ENCODE measurements at regions not wholly inside any gene's neighbourhood (a gene's known extent, or its start where the extent isn't known, plus 50 kb on each side); places are given as distances from the start of the nearest gene placed in this dataset.

GRCh38 chr7:46940178-46940577 lies 641.7 kb downstream of the TNS3 start:
- Histone ChIP-seq H3K56ac (replicated peaks; ENCODE audit: insufficient read length, low read depth, low read length) (no peak overlapping the region), H3K4me2 (ENCODE audit: insufficient read depth in 1 of 2, low read depth in 2 of 2, low read length in 2 of 2) (no peak overlapping the region), H3K79me2 (ENCODE audit: control insufficient read depth in 1 of 2, insufficient read depth in 2 of 2, low read length in 2 of 2) (no peaks in the 10 kb centered on the region), H3K27me3 (replicated peaks in 1 of 4; ENCODE audit: control insufficient read depth in 3 of 4, extremely low read depth in 1 of 4, insufficient read depth in 3 of 4, low read length in 3 of 4) (no peaks in the 10 kb centered on the region), H3K18ac (ENCODE audit: extremely low read depth, low read length) (no peak overlapping the region), H3K23me2 (ENCODE audit: low read depth, low read length) (no peaks in the 10 kb centered on the region; the same call in 1 of the 2 replicates), H3K9me3 (ENCODE audit: insufficient read depth in 2 of 2, low read depth in 1 of 2, low read length in 1 of 2) (no peaks in the 10 kb centered on the region), H3K79me1 (ENCODE audit: low read depth, low read length) (no peaks in the 10 kb centered on the region), H2AFZ (ENCODE audit: low read length) (no peak overlapping the region), H3K14ac (ENCODE audit: insufficient read length) (no peak overlapping the region), H4K8ac (ENCODE audit: extremely low read depth, insufficient read depth, low read length) (no peak overlapping the region), H2AK5ac (ENCODE audit: low read depth, low read length) (no peak overlapping the region), H3K23ac (ENCODE audit: insufficient read length) (no peak overlapping the region), H2BK20ac (ENCODE audit: low read length) (no peak overlapping the region), H3K4me1 (replicated peaks in 1 of 4; ENCODE audit: control insufficient read depth in 3 of 4, insufficient read depth in 4 of 4, low read length in 3 of 4) (no peaks in the 10 kb centered on the region), H3K4ac (replicated peaks; ENCODE audit: insufficient read length, low read depth, low read length) (no peak overlapping the region), H2BK15ac (ENCODE audit: low read length) (no peak overlapping the region), H2BK12ac (ENCODE audit: low read depth, low read length) (no peak overlapping the region), H4K5ac (ENCODE audit: insufficient read length, low read depth, low read length) (no peak overlapping the region), H2BK120ac (replicated peaks; ENCODE audit: low read depth, low read length) (no peak overlapping the region), H4K20me1 (replicated peaks in 1 of 2; ENCODE audit: control insufficient read depth in 1 of 2, insufficient read depth in 2 of 2, low read length in 2 of 2) (no peaks in the 10 kb centered on the region), H2BK5ac (ENCODE audit: low read depth, low read length) (no peak overlapping the region), H4K91ac (replicated peaks; ENCODE audit: insufficient read length, low read length) (no peak overlapping the region), H3K27ac (ENCODE audit: low read depth, low read length) (no peak overlapping the region), H3K9ac (replicated peaks in 1 of 4; ENCODE audit: extremely low read depth in 1 of 4, low read depth in 3 of 4, low read length in 3 of 4) (no peak overlapping the region), H3K36me3 (ENCODE audit: control insufficient read depth in 2 of 4, insufficient read depth in 4 of 4, low read length in 3 of 4) (no peaks in the 10 kb centered on the region), H3K4me3 (ENCODE audit: extremely low read depth in 1 of 4, insufficient read depth in 2 of 4, low read depth in 3 of 4, low read length in 4 of 4) (no peak overlapping the region)
- WGBS, 2 experiments (ENCODE audit: extremely low coverage in 1 of 2, insufficient coverage in 1 of 2, insufficient read length in 1 of 2, insufficient replicate concordance in 2 of 2, low coverage in 1 of 2, low lambda C conversion rate in 2 of 2, missing lambda C conversion rate in 1 of 2) = 88% methylated on average over 5 of the region's 5 CpGs; no CpG with 5 or more reads in 1 of the 2 experiments
- ChIA-PET POLR2A (ENCODE audit: partially characterized antibody) (no interaction called here), CTCF (ENCODE audit: partially characterized antibody) (no interaction called here)
- FAIRE-seq = no peak
- no peak for DNase-seq (ENCODE audit: low read depth in 1 of 2, low spot score in 2 of 2)
- no peak for TF ChIP-seq RAD21 (IDR thresholded peaks at IDR 0.05 in 1 of 2, conservative IDR thresholded peaks at IDR 0.05 in 1 of 2; ENCODE audit: low read depth in 2 of 2, low read length in 2 of 2)
- no peak for TF ChIP-seq SIN3A (conservative IDR thresholded peaks at IDR 0.05 in 1 of 2, IDR thresholded peaks at IDR 0.05 in 1 of 2; ENCODE audit: low read depth in 1 of 2, low read length in 2 of 2)
- TF ChIP-seq ATF3 (IDR thresholded peaks at IDR 0.05; ENCODE audit: insufficient read depth, low read depth, low read length) = no peak
- no peak for TF ChIP-seq POLR2AphosphoS5 (IDR thresholded peaks at IDR 0.05; ENCODE audit: low read depth, low read length)
- TF ChIP-seq BCL11A (IDR thresholded peaks at IDR 0.05; ENCODE audit: low read depth in 2 of 2, low read length in 2 of 2) = no peak
- TF ChIP-seq SP4 (IDR thresholded peaks at IDR 0.05; ENCODE audit: low read length) = no peak
- TF ChIP-seq CREB1 (IDR thresholded peaks at IDR 0.05) = no peak
- no peak for TF ChIP-seq RBBP5 (IDR thresholded peaks at IDR 0.05; ENCODE audit: borderline replicate concordance, low read depth, low read length)
- no peak for TF ChIP-seq RFX5 (IDR thresholded peaks at IDR 0.05; ENCODE audit: borderline replicate concordance, low read depth, low read length)
- TF ChIP-seq CTBP2 (IDR thresholded peaks at IDR 0.05; ENCODE audit: borderline replicate concordance, insufficient read depth, insufficient read length, low read length) = no peak
- TF ChIP-seq SP1 (IDR thresholded peaks at IDR 0.05; ENCODE audit: low read depth, low read length) = no peak
- TF ChIP-seq TEAD4 (IDR thresholded peaks at IDR 0.05; ENCODE audit: low read depth, low read length) = no peak
- TF ChIP-seq CHD2 (IDR thresholded peaks at IDR 0.05; ENCODE audit: low read length) = no peak
- TF ChIP-seq RNF2 (IDR thresholded peaks at IDR 0.05; ENCODE audit: borderline replicate concordance, low read depth, low read length, missing control alignments, poor library complexity, severe bottlenecking) = no peak
- TF ChIP-seq RXRA (IDR thresholded peaks at IDR 0.05; ENCODE audit: insufficient read depth, low read depth, low read length) = no peak

All from H1 (cell line).